Esophagus (tissue), 2 donors: ENCODE measurements at regions not wholly inside any gene's neighbourhood (a gene's known extent, or its start where the extent isn't known, plus 50 kb on each side); places are given as distances from the start of the nearest gene placed in this dataset.

Source experiments
- H3K27ac ChIP-seq, 2 donors: one replicate each; pipeline ENCODE4 v1.5.1; 2013; ENCODE audit warnings: low read depth in 2 of 2, mild to moderate bottlenecking in 2 of 2, inconsistent platforms in 1 of 2, low read length in 1 of 2, moderate library complexity in 1 of 2
- H3K27me3 ChIP-seq, 2 donors: one replicate each; pipeline ENCODE4 v1.6.1; 2013; ENCODE audit warnings: low read length in 2 of 2, control low read depth in 1 of 2, mild to moderate bottlenecking in 1 of 2; ENCODE audit not compliant: insufficient read depth in 2 of 2, control insufficient read depth in 1 of 2
- H3K36me3 ChIP-seq, 2 donors: one replicate each; pipeline ENCODE4 v1.6.1; 2013; ENCODE audit warnings: low read length in 1 of 2; ENCODE audit not compliant: control insufficient read depth in 2 of 2, insufficient read depth in 2 of 2
- H3K4me1 ChIP-seq, 2 donors: one replicate each; pipeline ENCODE4 v1.6.1; 2013; ENCODE audit warnings: low read length in 1 of 2; ENCODE audit not compliant: control insufficient read depth in 2 of 2, insufficient read depth in 2 of 2
- H3K4me3 ChIP-seq, 2 donors: one replicate each; pipeline ENCODE4 v1.5.1; 2013; ENCODE audit warnings: low read length in 2 of 2, mild to moderate bottlenecking in 2 of 2, low read depth in 1 of 2, moderate library complexity in 1 of 2
- H3K9me3 ChIP-seq, 2 donors: one replicate each; pipeline ENCODE4 v1.6.1; 2013; ENCODE audit warnings: mild to moderate bottlenecking in 2 of 2, low read depth in 1 of 2, low read length in 1 of 2, moderate library complexity in 1 of 2; ENCODE audit not compliant: control insufficient read depth in 2 of 2, insufficient read depth in 1 of 2
- whole genome bisulfite sequencing, 2 donors: extraction: QIAGEN DNeasy Blood & Tissue Kit; methylation state at CpG; one replicate each; pipeline ENCODE4 v1.1.7; 2013; 5-methylcytosine and 5-hydroxymethylcytosine counted together
- donor health status: healthy with polysubstance abuse.
- donor health status: Bipolar disorder and iron deficiency.

DNA sequence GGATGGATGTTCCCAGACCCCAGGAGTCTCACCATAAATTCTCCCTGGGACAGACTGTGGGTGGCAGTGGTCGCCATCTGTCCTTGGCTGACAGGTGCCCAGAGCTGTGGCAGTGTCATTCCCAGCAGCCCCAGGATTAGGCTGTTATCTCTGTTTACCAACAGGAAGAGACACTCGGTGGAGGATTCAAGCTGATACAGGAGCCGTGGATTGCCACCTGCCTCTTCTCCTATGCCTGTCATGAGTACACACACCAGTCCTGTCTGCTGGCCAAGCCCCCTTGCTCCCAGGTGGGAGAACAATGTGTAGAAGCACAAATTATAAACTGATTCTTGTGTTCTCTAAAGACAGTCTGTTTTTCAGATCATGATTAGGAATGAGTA is 152.6 kb downstream of the ETS2 start:
- Histone ChIP-seq H3K36me3 (no peaks in the 10 kb centered on the region), H3K4me1 (peaks cover 4 to 5% of the 10 kb centered on the region in 2 donors), H3K9me3 (no peaks in the 10 kb centered on the region), H3K4me3 (no peak overlapping the region), H3K27ac (no peak overlapping the region), H3K27me3 (no peaks in the 10 kb centered on the region)
- WGBS, 2 donors = 78 to 91% methylated on average over 3 of the region's 3 CpGs

DNA sequence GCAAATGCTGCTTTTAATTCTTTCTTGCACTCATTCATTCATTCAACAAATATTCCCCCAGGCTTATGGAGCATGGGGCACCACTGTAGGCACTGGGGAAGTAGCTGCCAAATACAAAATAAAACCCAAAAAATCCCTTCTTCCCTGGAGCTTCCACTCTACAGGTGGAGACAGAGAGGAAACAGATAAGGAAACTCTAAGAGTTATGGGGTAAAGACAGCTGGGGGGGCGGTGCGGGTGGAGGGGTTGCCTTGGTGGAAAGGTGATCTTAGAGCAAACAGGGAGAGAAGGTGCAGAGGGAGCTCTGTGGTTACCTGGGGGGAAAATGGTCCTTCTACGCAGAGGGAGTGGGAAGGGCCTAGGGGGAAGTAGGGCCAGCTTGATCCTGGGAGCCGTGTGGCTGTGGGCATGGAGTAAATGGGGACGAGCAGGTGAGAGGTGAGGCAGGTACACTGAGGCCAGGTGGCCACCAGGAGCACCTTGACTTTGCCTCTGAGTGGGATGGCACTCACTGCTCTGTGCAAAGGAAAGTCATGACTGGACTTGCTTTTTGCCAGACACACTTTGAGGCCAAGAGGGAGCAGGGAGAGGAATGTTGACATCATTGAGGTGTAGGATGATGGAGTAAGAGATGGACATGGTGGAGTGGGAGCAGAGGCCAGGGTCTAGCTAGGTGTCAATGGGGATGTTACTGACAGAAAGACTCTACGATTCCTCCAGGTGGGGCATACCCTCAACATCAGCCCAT is 152.0 kb downstream of the ETS2 start:
- Histone ChIP-seq H3K36me3 (no peaks in the 10 kb centered on the region), H3K4me3 (no peak overlapping the region), H3K9me3 (no peaks in the 10 kb centered on the region), H3K4me1 (peaks cover 4 to 5% of the 10 kb centered on the region in 2 donors), H3K27ac (no peak overlapping the region), H3K27me3 (no peaks in the 10 kb centered on the region)
- WGBS, 2 donors = 58 to 75% methylated on average over 6 of the region's 6 CpGs

DNA sequence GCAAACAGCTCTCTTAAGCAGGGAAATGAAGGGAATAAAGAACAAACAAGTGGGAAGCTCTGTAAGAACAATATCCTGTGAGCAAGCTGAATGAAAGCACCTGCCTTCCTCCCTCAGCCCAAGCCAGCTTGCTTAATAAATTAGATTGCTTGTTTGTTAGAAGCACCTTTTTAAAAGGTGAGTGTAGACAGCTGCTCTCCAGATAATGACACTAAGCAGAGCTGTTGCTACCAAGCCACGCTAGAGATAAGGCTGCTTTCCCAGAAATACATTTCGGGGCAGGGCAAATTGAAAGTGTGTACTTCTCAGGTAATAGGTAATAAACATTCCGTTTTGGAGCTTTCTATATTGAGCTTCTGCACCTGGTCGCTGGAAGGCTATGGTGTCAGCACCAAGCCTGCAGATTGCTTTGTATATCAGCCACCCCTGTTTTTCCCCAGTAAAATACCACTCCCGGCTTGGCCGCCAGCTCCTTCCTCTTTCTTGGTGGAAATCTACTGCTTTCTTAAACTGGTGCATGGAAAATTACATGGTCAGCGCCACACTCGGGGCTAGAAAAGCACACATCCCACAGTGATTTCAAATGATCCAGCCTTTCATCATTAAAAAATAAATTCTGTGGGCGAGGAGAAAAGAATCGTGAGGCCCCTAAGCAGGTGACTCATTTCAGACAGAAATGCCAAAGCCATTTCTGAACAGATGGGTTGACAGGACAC is 151.3 kb downstream of the ETS2 start:
- Histone ChIP-seq H3K36me3 (no peaks in the 10 kb centered on the region), H3K27ac (peak overlapping the region in 1 of 2 donors; percentile 6), H3K4me3 (no peak overlapping the region), H3K27me3 (no peaks in the 10 kb centered on the region), H3K9me3 (no peaks in the 10 kb centered on the region), H3K4me1 (peaks cover 5 to 7% of the 10 kb centered on the region in 2 donors)
- WGBS, 2 donors = 47 to 68% methylated on average over 10 of the region's 10 CpGs

DNA sequence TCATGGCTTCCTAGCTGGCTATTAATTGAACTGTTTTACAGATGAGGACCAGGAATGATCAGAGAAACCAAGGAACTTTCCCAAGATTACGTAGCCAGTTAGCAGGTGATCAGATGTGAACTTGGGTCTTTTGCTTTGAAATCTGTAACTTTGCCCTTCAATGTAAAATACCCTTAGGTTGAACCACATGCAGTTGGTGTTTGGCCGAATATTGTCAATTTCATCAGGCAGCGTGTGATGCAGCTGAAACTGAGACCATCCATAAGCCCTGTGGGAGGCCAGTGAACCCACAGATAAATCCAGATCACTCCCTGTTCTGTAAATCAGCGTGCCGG is 150.8 kb downstream of the ETS2 start:
- no peak overlapping the region for H3K4me3 ChIP-seq
- H3K4me1 ChIP-seq = peaks cover 5 to 7% of the 10 kb centered on the region in 2 donors
- no peaks in the 10 kb centered on the region for H3K9me3 ChIP-seq
- 64 to 89% methylated on average over 5 of the region's 5 CpGs for WGBS, 2 donors
- H3K27ac ChIP-seq = no peak overlapping the region
- H3K27me3 ChIP-seq = no peaks in the 10 kb centered on the region
- no peaks in the 10 kb centered on the region for H3K36me3 ChIP-seq

DNA sequence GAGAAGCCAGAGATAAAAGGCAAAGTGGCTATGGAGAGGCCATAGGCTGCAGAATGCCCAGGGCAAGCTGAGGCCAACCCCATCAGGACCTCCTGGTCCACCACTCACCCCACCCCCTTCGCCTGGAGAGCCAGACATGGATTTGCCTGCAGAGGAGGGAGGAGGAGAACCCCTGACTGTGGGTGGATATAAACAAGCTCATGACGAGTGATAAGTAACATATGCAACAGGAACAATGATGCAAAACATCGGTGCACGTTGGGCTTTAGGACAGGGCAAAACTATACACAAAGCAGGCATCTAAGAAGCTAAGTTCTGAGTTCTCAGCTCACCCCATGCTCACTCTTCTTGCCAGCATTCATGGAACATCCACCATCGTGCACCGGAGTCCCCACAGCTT is 150.3 kb downstream of the ETS2 start:
- H3K27ac ChIP-seq = no peak overlapping the region
- peaks cover 5 to 7% of the 10 kb centered on the region in 2 donors for H3K4me1 ChIP-seq
- 70 to 82% methylated on average over 6 of the region's 6 CpGs for WGBS, 2 donors
- H3K9me3 ChIP-seq = no peaks in the 10 kb centered on the region
- H3K4me3 ChIP-seq = no peak overlapping the region
- no peaks in the 10 kb centered on the region for H3K36me3 ChIP-seq
- H3K27me3 ChIP-seq = no peaks in the 10 kb centered on the region

DNA sequence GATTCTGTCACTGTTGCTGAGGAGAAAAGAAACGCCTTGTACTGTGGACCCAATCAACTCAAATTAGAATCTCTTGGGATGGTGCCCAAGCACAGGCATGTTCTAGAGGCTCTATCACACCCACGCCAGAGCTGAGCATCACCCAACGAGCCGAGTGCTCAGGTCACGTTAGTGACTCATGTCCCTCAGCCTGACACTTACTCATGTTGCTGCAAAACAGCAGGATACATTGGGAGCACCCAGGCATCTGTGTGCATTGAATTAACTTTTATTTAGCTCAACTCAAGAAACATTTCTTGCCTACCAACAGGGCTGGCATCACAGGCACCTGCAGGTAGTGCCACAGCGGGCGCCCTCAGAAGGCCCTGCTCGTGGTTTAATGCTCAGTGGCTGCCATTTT is 149.8 kb downstream of the ETS2 start:
- Histone ChIP-seq H3K27ac (no peak overlapping the region), H3K27me3 (no peaks in the 10 kb centered on the region), H3K9me3 (no peaks in the 10 kb centered on the region), H3K4me1 (peaks cover 5 to 7% of the 10 kb centered on the region in 2 donors), H3K36me3 (no peaks in the 10 kb centered on the region), H3K4me3 (no peak overlapping the region)
- WGBS, 2 donors = 65 to 69% methylated on average over 8 of the region's 8 CpGs

DNA sequence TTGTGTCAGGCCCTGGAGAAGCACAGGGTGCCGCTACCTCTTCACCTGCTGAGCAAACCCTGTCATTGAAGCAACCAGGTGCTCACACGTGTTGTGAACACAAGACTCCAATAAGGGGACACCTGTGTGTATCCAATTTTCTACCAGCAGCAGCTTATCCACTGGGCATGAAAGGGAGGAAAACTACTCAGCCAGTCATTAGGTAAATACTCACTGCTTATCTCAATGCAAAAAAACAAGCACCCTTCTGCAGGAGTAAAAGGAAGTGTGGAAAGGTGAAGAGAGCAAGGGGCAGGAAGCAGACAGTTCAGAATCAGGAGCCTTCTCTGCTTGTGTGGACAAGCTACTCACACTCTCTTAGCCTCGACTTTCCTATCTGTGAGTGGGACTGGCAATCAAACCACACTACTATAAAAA is 148.9 kb downstream of the ETS2 start:
- Histone ChIP-seq H3K27me3 (no peaks in the 10 kb centered on the region), H3K4me3 (no peak overlapping the region), H3K36me3 (no peaks in the 10 kb centered on the region), H3K27ac (no peak overlapping the region), H3K4me1 (peaks cover 5% of the 10 kb centered on the region in 2 donors), H3K9me3 (no peaks in the 10 kb centered on the region)
- WGBS, 2 donors = 69 to 79% methylated on average over 3 of the region's 3 CpGs

DNA sequence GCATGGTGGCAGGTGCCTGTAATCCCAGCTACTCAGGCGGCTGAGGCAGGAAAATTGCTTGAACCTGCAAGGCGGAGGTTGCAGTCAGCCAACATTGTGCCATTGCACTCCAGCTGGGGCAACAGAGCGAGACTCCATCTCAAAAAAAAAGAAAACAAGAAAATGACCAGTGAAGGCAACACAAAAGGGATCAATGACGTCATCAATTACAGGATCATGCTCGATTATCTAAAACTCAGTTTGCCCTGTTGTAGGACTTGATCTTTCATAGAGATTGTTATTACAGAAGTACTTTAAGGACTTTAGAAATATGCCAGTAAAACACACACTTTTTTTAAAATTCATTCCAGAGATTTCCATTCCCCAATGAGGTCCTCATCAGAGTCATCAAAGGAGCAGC is 147.8 kb downstream of the ETS2 start:
- H3K36me3 ChIP-seq = no peaks in the 10 kb centered on the region
- WGBS, 2 donors = 91 to 96% methylated on average over 5 of the region's 5 CpGs
- H3K27me3 ChIP-seq = no peaks in the 10 kb centered on the region
- H3K27ac ChIP-seq = no peak overlapping the region
- H3K9me3 ChIP-seq = no peaks in the 10 kb centered on the region
- H3K4me1 ChIP-seq = peaks cover 5% of the 10 kb centered on the region in 2 donors
- no peak overlapping the region for H3K4me3 ChIP-seq

DNA sequence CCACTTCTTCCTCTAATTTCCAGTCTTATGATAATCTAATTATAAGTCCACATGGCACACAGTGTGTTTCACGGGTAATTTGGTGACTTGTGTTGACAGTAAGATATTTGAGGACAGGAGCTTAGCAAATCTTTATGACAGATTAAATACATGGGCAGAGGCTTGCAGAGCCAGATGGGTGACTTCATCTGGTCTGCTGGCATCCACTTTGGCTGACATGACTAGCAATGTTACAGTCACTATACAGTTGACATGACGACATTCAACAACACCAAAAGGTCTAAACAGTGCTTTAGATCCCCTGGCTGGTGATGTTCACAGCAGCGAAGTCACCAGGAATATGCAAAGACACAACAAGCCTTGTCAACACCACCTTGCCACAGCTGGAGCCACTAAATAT is 147.2 kb downstream of the ETS2 start:
- H3K27ac ChIP-seq = peak overlapping the region in 1 of 2 donors; percentile 58
- WGBS, 2 donors = 64 to 79% methylated on average over 3 of the region's 3 CpGs

More for the DNA sequence above, 147.2 kb downstream of the ETS2 start:
- Histone ChIP-seq H3K9me3 (no peaks in the 10 kb centered on the region), H3K4me1 (peaks cover 3 to 5% of the 10 kb centered on the region in 2 donors), H3K36me3 (no peaks in the 10 kb centered on the region), H3K4me3 (no peak overlapping the region), H3K27me3 (no peaks in the 10 kb centered on the region)
